GM12864 (cell line): ENCODE measurements at regions not wholly inside any gene's neighbourhood (a gene's known extent, or its start where the extent isn't known, plus 50 kb on each side); places are given as distances from the start of the nearest gene placed in this dataset.

Source experiments
- DNase-seq: peaks from one replicate; pipeline ENCODE4 v3.0.0-alpha.2; 2011; ENCODE audit warnings: low read depth
- H3K4me3 ChIP-seq: 2 replicates; pipeline ENCODE4 v1.5.1; 2011; ENCODE audit warnings: mild to moderate bottlenecking, low read depth, low read length, control low read depth
- TF ChIP-seq, protein P1 (sequence below): IDR thresholded peaks from 2 replicates; pipeline ENCODE4 v1.5.1; 2011; ENCODE audit warnings: low read depth, mild to moderate bottlenecking, moderate library complexity, low read length, control low read depth, inconsistent platforms; ENCODE audit errors: missing control alignments

DNA sequence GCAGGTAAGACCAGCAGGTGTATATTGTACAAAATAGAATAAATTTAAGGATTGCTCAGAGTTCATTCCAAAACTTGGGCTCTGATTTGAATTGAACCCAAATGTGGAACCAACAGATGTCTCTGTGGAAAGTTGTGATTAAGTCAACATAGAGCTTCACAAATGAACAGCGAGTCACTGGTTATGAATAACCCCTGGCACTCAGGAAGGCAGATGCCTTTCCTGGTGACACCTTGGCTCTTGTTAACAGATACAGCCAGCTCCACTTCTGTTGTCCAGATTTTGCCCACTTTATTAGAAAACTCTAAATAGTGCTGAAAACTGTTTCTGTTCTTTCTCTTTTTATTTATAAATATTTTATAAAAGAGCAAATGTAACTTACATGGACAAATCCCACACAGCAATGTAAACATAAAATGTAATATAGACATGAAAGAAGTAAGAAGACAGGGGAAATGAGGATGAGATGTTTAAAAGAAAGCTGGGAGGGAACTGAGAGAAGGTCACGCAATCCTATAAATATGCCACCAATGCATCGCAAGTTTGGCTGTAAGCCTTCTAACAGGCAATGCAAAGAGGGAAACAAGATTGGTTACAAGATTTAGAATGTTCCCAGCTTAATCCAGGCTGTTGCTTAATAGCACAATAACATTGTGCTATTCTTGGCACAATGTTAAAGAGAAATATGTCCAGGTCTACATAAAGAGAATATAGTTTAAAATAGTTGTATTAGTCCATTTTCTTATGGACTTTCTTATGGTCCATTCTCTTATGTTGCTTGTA is 495.5 kb downstream of the TAFA4 start:
- DNase-seq = no peak
- no peak overlapping the region for H3K4me3 ChIP-seq
- TF ChIP-seq, protein P1, sequence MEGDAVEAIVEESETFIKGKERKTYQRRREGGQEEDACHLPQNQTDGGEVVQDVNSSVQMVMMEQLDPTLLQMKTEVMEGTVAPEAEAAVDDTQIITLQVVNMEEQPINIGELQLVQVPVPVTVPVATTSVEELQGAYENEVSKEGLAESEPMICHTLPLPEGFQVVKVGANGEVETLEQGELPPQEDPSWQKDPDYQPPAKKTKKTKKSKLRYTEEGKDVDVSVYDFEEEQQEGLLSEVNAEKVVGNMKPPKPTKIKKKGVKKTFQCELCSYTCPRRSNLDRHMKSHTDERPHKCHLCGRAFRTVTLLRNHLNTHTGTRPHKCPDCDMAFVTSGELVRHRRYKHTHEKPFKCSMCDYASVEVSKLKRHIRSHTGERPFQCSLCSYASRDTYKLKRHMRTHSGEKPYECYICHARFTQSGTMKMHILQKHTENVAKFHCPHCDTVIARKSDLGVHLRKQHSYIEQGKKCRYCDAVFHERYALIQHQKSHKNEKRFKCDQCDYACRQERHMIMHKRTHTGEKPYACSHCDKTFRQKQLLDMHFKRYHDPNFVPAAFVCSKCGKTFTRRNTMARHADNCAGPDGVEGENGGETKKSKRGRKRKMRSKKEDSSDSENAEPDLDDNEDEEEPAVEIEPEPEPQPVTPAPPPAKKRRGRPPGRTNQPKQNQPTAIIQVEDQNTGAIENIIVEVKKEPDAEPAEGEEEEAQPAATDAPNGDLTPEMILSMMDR = no peak

DNA sequence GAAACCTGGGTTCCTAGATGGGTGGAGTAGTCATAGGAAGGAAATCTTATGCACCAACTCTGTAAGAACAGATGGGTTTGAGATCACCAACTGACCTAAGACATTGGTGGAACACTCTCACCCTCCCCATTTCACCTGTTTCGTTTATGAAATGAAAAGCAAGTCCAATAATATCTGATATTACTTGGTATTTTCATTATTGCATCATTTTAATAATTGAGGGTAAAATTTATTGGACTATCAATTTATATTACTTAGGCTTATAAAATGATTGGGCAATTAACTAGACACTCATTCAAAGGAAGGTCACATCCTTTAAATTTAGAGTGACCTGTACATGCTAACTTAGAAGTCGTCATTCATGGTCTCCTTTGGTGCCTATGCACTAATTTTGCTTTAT is 503.9 kb downstream of the TAFA4 start:
- TF ChIP-seq, protein P1 = no peak
- no peak for DNase-seq

DNA sequence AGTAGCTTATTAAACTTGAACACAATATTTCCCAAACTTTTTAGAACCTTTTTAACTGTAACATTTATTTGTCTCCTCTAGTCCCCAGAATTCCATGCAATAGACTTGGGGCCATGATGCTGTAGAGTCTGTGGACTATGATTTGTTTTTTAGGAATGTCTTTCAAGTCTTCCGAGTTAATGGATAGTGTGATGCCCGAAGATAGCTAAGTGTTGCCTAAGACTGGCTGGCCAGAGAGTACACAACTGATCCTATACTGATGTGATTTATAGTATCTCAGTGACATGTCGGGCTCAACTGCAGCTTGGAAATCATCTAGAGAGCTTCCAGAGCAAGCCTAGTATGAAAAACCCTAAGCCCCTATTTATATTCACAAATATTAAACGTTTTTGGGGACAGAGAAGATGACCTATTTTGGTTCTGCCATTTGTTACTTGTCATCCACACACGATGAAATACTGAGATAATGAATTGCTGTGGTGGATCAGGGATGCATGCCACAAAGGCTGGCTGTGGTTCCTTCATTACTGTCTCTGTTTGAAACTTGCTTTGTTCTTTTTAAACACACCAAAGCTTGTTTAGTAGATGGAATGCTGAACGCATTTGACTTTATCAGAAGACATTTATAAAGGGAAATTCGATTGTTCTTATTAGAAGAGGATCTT is 507.4 kb downstream of the TAFA4 start:
- TF ChIP-seq, protein P1 = no peak

More for the DNA sequence above, 503.9 kb downstream of the TAFA4 start:
- H3K4me3 ChIP-seq = no peak overlapping the region

DNA sequence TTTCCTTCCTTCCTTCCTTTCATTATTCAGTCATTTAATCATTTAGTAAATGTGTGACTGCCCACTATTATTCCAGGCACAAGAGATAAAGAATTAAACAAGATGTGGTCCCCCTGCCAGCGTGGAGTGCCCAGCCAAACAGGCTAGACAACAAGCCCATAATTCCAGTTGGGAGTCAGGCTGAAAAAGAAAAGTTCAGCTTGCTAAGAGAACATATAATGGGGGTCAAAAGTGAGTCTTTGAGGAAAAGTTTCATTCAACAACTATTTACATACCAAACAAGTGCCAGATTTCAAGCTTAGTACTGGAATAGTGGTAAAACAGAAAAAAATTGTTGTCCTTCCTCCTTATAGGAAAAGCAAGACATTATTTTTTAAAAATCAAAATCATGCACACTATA is 523.7 kb downstream of the TAFA4 start:
- H3K4me3 ChIP-seq = no peak overlapping the region
- TF ChIP-seq, protein P1 = no peak
- no peak for DNase-seq

More for the DNA sequence above, 507.4 kb downstream of the TAFA4 start:
- H3K4me3 ChIP-seq = no peak overlapping the region
- DNase-seq = no peak

DNA sequence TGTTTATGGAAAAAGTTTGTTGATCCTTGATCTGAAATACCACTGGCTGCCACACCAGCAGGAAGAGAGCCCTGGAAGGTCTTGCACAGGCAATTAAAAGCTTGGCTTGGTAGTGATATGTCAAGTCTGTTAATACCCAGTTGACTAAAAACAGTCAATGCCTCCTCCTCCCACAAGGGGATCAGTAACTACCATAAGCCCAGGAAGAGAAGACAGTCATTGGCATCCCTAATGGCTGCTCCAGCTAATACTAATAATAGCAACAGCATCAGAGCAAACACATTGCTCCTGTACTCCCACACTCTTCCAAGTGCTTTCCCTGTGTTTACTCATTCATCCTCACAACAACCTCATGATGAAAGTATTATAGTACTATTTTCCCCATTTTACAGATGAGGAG is 528.6 kb downstream of the TAFA4 start:
- DNase-seq = no peak
- TF ChIP-seq, protein P1 = no peak
- H3K4me3 ChIP-seq = no peak overlapping the region

DNA sequence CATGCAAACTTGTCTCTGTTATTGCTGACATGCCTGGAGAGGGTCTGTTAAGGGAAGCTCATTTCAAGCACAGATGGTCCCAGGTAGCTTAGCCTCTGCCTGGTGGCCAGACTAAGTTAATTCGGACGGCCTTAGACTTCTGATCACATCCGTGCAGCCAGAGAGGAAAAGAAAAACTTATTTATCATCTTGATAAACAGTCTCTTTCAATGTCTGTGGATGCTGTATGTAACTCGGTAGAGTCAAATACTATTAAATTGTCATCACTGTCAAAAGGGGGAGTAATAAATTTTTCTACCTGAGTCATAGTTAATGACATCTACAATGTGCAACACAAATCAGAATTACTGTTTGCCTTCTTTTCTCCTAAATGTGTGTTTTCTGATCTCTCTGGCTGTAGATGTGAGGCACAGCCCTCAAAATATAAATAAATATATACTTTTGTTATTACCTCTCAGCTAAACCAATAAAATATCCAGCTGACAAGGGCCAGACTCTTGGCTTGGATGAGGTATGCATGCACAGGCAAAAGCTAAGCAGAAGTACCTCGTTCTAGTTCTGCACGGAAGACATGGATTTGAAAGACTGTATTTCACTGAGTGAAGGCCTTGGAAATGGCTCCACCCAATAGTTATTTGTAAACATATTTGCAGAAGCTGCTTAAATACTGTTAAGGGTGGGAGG is 530.0 kb downstream of the TAFA4 start:
- TF ChIP-seq, protein P1 = no peak
- no peak overlapping the region for H3K4me3 ChIP-seq
- no peak for DNase-seq
